Adrenal gland (tissue), 9 donors: ENCODE measurements at regions not wholly inside any gene's neighbourhood (a gene's known extent, or its start where the extent isn't known, plus 50 kb on each side); places are given as distances from the start of the nearest gene placed in this dataset.
A peak's percentile ranks its signal among the peaks of the same experiment; 100 is the strongest.

Experiments
- DNase-seq, 7 donors: peaks; one replicate each; pipeline ENCODE4 v3.0.0-alpha.2; 2019 to 2020
- H3K27ac ChIP-seq, 5 donors: fragments of 200-600 bp; sonication (generic) in 4 of 5; 1 replicate in 3 of 5; 2 replicates in 2 of 5; pipeline versions ENCODE4 v1.5.1 to v1.8.0; 2016 to 2020; ENCODE audit warnings: mild to moderate bottlenecking in 1 of 5
- H3K27me3 ChIP-seq: fragments of 200-600 bp; 2 replicates; pipeline ENCODE4 v1.8.0; 2021
- H3K36me3 ChIP-seq, 2 donors: fragments of 200-600 bp; replicated peaks in 1 of 2; 1 replicate in 1 of 2; 2 replicates in 1 of 2; pipeline versions ENCODE4 v1.5.1 to v1.8.0; 2018 to 2022
- H3K4me1 ChIP-seq, 2 donors: fragments of 200-600 bp; replicated peaks in 1 of 2; 1 replicate in 1 of 2; 2 replicates in 1 of 2; pipeline versions ENCODE4 v1.5.1 to v1.8.0; 2018 to 2021
- H3K4me3 ChIP-seq, 4 donors: fragments of 200-600 bp; sonication (generic) in 3 of 4; one replicate each; pipeline ENCODE4 v1.5.1; 2016 to 2018
- H3K9me3 ChIP-seq, 3 donors: fragments of 200-600 bp; sonication (generic) in 1 of 3; replicated peaks in 1 of 3; 1 replicate in 2 of 3; 2 replicates in 1 of 3; pipeline versions ENCODE4 v1.5.1 to v1.8.0; 2016 to 2021
- CTCF ChIP-seq, 6 experiments: fragments of 450-650 bp in 4 of 6; fragments of 200-600 bp in 2 of 6; sonication (generic) in 1 of 6; IDR thresholded peaks; 1 replicate in 5 of 6; 2 replicates in 1 of 6; pipeline versions ENCODE4 v1.5.1 to v1.8.0; 2016 to 2021; ENCODE audit warnings: antibody characterized with exemption in 6 of 6, mild to moderate bottlenecking in 2 of 6, moderate library complexity in 1 of 6
- POLR2A ChIP-seq, 2 donors: fragments of 450-650 bp; IDR thresholded peaks; one replicate each; pipeline ENCODE4 v1.6.1; 2017; ENCODE audit warnings: antibody characterized with exemption in 2 of 2, mild to moderate bottlenecking in 2 of 2, moderate library complexity in 1 of 2
- WGBS, 4 donors: extraction: QIAGEN DNeasy Blood & Tissue Kit in 2 of 4; methylation state at CpG; one replicate each; pipeline versions ENCODE4 v1.1.5 to v1.1.7; 2013 to 2017; 5-methylcytosine and 5-hydroxymethylcytosine counted together
- intact Hi-C, 2 donors: fragments of 100-400 bp; cut with DNase I; formaldehyde crosslinking; loops; one replicate each; pipeline versions ENCODE4 v1.14.1 to v1.15.0; 2022 to 2023
- donor health status: healthy with polysubstance abuse.
- donor health status: Bipolar disorder and iron deficiency.
- donor health status: DM: yes; HTN: yes; CAD: no.
- donor health status: DM: no; HTN: no; CAD: no.
- donor health status: DM: no; HTN: no; CAD: no.

DNA sequence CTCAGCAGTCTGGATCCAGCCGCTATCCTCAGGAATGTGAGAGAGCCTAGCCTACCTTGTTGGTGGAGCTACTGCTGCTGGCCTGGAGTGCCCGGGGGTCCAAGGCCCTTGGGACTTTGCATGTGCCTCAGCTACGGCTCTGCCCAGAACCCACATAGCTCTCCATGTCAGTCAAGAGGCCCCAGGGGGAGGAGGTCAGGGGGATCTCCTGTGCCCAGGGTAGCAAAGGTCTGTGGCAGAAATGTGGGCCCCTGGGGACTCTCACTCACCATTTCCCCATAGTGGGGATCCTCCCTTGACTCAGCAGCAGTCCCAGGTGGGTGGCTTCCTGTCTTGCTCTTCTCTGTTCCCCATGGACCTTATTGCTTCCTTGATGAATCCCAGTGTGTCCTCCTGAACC is 342.7 kb upstream of the CHAC2 start:
- no peaks in the 10 kb centered on the region for H3K36me3 ChIP-seq
- no peaks in the 10 kb centered on the region for H3K4me1 ChIP-seq
- no peak overlapping the region for H3K4me3 ChIP-seq
- H3K9me3 ChIP-seq = no peaks in the 10 kb centered on the region
- 52 to 100% (median 73%) methylated on average over 1 to 3 of the region's 3 CpGs for WGBS, 4 donors
- intact Hi-C loops = no loop called here
- H3K27me3 ChIP-seq = no peaks in the 10 kb centered on the region
- H3K27ac ChIP-seq = no peak overlapping the region
- TF ChIP-seq POLR2A (IDR thresholded peaks at IDR 0.05) (no peak), CTCF (IDR thresholded peaks at IDR 0.05) (no peak)
- no peak for DNase-seq

- TF ChIP-seq POLR2A (IDR thresholded peaks at IDR 0.05) (no peak), CTCF (IDR thresholded peaks at IDR 0.05) (no peak)
- no peak for DNase-seq
- no peaks in the 10 kb centered on the region for H3K27me3 ChIP-seq
- 73 to 94% (median 83%) methylated on average over 2 to 3 of the region's 3 CpGs for WGBS, 4 donors
- H3K4me3 ChIP-seq = no peak overlapping the region
- no peaks in the 10 kb centered on the region for H3K36me3 ChIP-seq
- no peaks in the 10 kb centered on the region for H3K9me3 ChIP-seq
- intact Hi-C loops = no loop called here
- no peak overlapping the region for H3K27ac ChIP-seq
- H3K4me1 ChIP-seq = no peaks in the 10 kb centered on the region
Observed at GRCh38 chr2:53423465-53423864, 344.1 kb upstream of the CHAC2 start.

GRCh38 chr2:53422979-53423378 is 344.6 kb upstream of the CHAC2 start:
- TF ChIP-seq POLR2A (IDR thresholded peaks at IDR 0.05) = no peak
- TF ChIP-seq CTCF (IDR thresholded peaks at IDR 0.05) = peak; percentile 20 to 51 (median 44)
- Histone ChIP-seq H3K4me1 (no peaks in the 10 kb centered on the region), H3K27ac (no peak overlapping the region), H3K4me3 (no peak overlapping the region), H3K9me3 (no peaks in the 10 kb centered on the region), H3K36me3 (no peaks in the 10 kb centered on the region), H3K27me3 (no peaks in the 10 kb centered on the region)
- whole genome bisulfite sequencing, 4 donors = 52 to 85% (median 65%) methylated on average over 2 to 3 of the region's 3 CpGs
- peak in 6 of 7 donors; percentile 26 to 69 (median 50) for DNase-seq
- intact Hi-C loops = no loop called here

GRCh38 chr2:53417385-53417784 is 350.2 kb upstream of the CHAC2 start:
- TF ChIP-seq CTCF (IDR thresholded peaks at IDR 0.05) (no peak), POLR2A (IDR thresholded peaks at IDR 0.05) (no peak)
- 82 to 93% (median 85%) methylated on average over 2 of the region's 2 CpGs for WGBS, 4 donors
- H3K9me3 ChIP-seq = no peaks in the 10 kb centered on the region
- no peaks in the 10 kb centered on the region for H3K4me1 ChIP-seq
- H3K27ac ChIP-seq = no peak overlapping the region
- H3K27me3 ChIP-seq = no peaks in the 10 kb centered on the region
- H3K36me3 ChIP-seq = no peaks in the 10 kb centered on the region
- intact Hi-C loops = no loop called here
- H3K4me3 ChIP-seq = no peak overlapping the region
- DNase-seq = no peak
